NCI-H2227 (cell line): ENCODE measurements at regions not wholly inside any gene's neighbourhood (a gene's known extent, or its start where the extent isn't known, plus 50 kb on each side); places are given as distances from the start of the nearest gene placed in this dataset.
"Not testable (repeated sequence)": the region's sequence is repeated elsewhere in the genome, so short reads cannot be mapped to it uniquely, and the experiment has no call there.

Source experiments
- DNase-seq: peaks from one replicate; lab custom pipeline; 2025; ENCODE audit not compliant: unreplicated experiment; lab: John Stamatoyannopoulos, UW

DNA sequence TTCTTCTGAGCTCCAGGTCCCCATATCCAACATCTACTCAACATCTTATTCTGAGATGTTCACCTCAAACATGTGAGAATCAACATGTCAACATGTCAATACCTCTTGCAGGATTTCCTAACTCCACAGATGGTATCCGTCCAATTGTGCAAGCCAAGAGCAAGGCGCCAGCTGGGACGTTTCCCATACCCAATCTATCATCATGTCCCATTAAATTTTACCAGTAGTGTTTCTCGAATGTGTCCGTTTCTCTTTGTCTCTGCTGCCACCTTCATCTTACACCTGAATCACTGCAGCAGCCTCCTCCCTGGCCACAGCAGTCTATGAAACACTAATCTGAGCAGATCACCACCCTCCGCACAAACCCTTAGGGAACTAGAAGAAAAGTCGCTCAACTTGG is 78.0 kb upstream of the RPS6KA2 start:
- no peak for DNase-seq

DNA sequence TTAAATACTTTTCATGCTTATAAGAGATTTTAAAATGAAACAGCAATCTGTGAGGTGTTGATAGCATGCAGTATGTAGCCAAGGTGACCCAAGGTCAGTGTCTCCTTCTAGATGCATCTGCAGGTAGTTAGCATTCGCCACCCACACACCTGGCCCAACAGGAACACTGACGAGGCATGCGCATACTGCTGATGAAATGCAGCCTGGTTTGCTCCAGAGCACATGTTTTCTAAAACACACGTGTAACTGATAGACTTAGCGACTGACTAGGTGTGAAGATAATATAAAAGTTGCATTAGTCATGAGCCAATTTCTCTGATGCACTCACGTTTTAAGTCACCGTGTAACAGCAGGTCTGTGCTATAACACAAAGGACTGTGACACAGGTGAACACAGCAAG is 77.1 kb upstream of the RPS6KA2 start:
- DNase-seq = no peak

DNA sequence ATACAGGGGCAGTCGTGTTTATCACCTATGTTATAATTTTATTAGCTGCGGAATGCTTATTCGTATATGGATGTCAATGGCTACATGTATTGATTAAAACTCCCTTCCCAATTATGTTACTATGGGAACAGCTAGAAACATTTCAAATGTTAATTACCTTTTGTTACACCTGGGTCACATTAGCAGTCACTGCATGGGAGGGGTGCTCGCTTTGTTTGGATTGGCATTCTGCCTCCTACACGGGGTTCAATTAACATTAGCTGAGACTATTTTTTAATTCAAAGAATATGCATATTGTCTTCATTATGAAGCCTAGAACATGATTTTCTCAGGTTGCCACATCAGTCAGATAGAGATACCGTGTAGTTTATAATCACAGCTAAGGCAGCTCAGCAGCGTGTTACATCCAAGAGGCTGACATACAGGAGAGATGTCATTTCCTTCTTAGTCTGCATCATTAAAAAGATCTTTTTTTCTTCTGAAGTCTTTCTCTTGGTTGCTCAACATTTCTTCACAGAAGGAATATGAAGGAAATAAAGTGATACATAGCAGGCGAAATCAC is 76.2 kb upstream of the RPS6KA2 start:
- no peak for DNase-seq

DNA sequence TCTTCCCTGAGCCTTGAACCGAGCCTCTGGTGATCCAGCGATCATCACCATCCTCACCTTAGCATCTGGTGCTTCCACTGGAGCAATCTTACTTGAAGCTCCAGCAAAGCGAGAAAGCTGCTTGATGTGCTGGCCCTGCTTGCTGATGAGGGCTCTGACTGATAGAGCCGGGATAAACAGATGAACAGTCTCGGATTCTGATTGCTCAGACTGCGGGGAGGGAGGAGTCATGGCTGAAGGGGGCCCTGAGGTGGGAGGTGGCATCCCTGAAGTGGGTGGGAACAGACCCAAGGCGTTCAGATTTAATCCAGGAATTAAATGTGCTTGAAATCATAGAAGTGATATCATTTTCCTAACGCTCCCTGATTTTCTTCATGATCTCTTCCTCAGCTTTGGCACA is 74.4 kb upstream of the RPS6KA2 start:
- not testable (repeated sequence) for DNase-seq

DNA sequence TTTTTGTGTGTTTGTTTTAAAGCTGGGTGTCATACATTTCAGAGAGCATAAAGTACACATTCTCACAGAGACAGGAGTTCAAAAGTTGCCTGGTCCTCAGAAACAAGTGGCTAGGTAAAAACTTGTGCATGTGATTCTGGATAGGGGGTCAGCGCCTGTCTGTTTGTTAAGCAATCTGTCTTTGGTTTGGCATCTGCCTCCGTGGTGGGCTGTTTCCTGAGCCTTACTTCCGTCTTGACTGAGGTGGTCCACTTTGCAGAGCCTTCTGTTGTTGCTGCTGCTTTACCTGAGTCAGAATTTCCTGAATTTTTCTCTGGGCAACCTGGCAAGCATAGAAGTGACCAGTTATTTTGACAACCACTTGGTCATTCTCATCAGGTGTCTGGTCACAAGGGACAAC is 73.8 kb upstream of the RPS6KA2 start:
- not testable (repeated sequence) for DNase-seq

DNA sequence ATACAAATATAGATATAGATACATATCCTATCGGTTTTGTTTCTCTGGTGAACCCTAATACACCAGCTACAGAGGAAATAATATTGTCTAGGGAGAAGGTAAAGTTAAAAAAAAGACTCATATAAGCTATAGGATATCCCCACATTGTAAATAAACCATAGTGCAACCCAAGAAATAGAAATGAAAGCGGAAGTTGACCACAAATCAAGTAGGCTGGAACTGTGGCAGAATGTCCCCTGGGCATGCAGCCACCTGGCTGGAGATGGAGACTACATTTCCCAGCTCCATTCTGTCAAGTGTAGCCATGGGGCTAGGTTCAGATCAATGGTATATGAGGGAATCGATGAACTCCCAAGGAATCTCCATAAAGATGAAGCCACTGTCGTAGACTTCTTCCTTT is 70.1 kb upstream of the RPS6KA2 start:
- DNase-seq = no peak

DNA sequence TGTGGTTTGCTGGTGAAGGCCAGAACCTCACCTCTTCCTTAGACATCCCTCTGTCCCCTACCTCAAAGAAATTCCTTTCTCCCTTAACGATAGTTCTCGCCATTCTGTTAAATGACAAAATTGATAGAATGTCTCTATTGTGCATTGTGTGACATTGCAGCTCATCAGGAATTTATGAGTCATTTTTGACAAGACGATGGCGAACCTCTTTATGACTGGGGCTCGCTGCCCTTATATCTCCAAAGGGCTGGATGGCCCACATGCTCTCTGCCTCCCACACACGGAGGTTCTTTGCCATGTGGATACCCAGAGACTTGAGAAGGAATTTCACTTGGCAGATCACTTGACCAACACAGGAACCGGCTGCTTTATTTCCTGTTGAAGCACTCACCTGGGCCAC is 66.8 kb upstream of the RPS6KA2 start:
- DNase-seq = no peak

DNA sequence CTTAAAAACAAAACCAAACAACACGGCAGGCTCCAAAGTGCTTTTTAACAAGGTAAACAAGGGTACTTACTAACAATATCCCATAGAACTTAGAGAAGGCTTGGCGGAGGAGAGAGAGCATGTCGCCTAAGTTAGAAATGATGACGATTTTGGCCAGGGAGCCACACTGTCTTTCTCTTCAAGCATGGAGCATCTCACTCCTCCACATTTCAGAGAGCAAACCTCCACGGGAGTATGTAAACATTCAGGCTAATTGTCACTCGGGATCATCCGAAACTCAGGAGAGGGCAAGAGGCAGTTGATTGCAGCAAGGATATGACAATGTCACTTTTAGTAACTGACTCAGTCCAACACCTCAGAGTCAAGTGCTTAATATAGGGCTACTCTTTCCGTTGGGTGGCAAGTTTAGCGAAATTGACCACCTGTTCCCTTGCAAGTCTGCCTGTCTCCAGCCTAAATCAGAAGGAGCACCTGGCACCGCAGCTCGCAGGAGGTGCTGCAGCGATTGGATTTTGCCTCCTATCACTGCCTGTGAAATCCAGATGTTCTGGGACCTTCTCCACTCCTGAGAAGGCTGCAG is 65.8 kb upstream of the RPS6KA2 start:
- no peak for DNase-seq

DNA sequence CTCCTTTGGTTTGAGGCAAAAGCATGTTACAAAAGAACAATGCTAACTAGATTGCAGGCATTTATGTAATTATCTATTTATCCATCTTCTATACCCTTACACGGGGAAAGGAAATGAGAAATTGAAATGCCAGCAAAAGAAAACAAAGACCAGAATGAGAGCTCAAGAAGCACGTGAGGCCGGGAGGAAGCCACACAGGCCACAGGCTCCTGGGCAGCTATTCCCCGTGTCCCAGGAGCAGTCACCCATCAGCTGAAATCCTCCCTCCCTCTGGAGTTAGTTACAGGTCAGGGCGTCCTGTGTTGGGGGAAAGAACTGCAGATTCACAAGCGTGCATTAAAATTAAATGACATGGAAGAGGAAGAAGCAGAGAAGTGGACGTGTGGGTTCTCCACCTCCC is 64.7 kb upstream of the RPS6KA2 start:
- DNase-seq = no peak

DNA sequence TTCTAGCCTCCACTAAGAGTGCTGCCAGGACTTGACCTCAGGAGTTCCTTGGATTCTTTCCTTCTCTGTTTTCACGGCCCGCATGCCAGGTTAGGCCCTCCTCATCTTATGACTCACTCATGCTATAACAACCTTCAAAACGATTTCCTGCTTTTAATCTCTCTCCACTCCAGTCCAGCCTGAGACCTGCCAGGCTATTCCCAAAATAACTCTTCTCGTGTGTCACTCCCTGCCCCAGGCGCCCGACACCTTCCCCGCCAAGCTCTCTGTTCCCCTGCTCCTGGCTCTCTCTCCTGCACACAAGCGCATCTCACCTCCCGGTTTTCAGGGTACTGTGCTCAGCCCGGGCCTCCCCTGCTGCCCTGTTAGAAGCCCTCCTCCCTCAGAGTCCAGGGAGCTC is 64.1 kb upstream of the RPS6KA2 start:
- no peak for DNase-seq

DNA sequence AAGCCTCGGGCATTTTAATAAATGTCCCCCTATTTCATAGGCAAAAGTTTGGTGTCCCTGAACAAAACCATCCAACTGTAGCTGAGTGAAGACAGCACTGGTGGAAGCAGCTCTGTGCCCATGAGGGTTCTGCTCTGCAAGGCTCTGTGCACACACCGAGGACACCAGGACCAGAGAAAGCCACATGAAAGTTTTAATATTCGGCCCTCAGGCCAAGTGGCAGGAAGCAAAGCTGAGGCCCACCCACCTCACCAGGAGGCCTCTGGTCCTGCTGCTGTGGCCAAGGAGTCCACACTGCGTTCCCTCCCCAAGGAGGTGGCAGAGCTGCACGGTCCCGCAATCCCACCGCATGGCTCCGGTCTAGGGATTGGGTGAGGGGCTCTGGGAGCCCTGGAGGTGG is 62.6 kb upstream of the RPS6KA2 start:
- DNase-seq = no peak

DNA sequence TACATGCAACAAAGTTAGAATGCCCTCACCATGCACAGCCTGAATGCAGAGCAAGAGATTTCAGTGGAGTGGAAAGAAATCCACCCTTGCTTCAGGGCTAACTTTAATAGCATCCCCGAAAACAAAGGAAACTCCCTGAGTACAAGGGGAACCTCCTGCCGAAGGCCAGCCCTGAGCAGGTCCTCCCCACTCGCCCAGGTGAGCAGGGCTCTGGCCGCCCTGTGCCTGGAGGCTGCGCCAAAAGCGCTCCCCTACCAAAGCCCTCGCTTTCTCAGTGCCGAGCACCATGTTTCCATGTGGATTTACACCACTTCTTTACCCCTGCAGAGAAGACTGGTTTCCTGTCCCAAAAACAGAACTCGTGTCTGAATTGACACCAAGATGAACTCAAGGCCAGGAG is 61.9 kb upstream of the RPS6KA2 start:
- no peak for DNase-seq

DNA sequence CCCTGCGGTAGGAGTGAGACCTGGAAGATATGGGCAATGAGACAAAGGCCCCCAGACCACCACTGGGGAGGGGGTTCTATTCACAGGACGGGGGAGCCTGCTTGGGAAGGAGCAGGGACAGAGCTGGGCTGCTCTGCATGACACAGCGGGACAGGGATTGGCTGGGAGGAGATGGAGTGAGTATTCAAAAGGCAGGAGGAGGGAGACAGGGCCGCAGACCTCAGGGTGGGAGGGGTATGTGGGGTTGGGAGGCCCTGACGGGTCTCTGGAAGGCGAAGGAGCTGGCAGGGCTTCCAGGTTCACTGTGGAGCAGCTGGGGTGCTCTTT is 60.8 kb upstream of the RPS6KA2 start:
- DNase-seq = no peak

DNA sequence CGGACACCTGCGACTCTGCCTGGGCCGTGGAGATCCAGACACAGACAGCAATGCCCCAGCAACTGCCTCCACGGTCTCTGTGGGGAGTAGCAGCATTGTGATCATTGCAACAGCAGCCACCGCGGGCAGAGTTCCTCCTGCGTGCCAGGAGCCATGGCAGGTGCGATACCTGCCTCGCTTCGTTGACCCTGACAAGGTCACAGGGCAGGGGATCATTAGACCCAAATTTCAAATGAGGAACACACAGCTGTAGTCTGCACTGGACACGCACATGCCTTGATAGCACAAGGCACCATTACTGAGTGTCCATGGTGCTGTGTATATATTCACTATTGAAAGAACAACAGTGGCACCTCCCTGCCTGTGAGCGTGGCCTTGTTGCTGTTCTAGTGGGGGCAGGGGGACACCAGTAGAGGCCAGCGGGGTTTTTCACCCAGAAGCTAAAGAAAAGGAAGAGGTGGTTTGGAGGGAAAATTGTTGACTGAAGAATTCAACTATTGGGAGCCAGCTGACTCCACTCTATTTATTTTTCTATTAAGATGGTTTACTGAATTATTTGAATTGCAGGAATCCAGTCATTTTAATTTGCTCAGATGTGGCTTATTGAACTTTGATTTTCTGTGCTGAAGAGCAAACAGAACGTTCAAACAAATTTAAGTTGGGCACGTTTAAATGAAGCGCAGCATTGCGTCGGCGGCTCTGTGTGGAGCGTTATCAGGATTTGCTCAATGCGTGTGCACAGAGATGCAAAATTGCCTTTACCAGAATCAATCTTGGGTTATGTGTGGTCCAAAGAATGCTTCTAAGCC is 60.2 kb upstream of the RPS6KA2 start:
- no peak for DNase-seq

DNA sequence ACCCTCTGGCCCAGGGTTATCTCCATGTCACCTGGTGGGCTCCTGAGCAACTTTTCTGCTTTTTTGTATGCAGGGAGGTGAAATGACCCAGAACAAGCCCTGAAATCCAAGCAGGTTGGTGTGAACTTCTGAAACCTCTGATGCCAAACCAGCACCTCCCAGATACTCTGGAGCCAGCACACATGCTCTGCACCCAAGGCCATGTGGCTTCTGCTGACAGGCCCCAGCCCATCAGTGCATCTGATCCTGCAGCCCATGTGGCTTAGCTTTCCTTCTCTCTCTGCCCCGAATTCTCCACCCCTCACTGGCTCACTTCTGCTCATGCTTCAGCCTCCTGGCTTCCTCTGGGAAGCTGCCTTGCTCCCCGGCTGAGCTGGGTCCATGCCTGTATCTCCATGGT is 59.3 kb upstream of the RPS6KA2 start:
- DNase-seq = no peak

DNA sequence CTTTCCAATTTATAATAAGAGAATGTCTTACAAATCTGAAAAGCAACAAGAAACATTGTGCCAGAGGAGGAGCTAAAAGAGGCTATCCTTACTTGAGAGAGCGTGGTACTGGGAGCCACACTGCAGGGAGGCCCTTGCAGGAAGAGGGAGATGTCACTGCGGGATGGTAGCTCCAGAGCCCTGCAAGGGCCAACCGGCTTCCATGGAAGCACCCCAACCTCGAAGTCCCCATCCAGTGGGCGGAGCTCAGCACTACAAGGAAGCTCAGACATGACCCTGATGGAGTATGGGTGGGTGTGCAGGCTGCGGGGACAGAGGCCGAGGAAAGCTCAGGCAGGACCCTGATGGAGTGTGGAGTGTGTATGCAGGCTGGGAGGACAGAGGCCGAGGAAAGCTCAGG is 57.8 kb upstream of the RPS6KA2 start:
- DNase-seq = no peak

DNA sequence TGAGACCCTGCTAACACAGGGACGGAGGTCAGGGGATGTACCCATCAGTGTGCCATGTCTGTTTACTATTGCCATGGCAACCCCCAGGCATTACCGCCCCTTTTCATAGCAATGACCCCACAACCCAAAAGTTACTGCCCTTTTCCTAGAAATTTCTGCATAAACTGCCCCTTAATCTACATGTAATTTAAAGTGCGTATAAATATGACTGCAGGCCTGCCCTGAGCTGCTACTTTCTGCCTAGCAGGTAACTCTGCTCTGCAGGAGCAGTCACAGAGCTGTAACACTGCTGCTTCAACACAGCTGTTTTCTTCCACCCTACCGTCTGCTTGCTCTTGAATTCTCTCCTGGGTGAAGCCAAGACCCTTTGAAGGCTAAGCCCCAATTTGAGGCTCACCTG is 57.1 kb upstream of the RPS6KA2 start:
- no peak for DNase-seq

DNA sequence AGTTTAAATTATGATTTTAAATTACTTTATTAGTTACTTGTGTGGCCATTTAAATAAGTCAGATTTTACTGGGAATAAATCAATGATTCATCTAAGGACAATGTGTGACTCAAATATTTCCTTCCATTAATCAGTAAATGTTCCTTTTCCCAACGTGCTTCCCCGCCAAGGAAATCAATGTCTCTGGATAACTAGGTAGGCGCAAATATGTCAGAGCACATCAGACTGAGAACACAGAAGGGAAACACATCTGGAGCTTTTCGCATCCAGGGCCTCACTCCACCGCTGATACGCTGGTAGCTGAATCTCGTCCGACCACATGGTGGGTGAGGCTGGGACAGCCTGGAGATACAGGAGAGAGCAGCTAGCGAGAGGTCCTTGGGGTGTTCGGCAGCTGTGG is 56.4 kb upstream of the RPS6KA2 start:
- DNase-seq = no peak

DNA sequence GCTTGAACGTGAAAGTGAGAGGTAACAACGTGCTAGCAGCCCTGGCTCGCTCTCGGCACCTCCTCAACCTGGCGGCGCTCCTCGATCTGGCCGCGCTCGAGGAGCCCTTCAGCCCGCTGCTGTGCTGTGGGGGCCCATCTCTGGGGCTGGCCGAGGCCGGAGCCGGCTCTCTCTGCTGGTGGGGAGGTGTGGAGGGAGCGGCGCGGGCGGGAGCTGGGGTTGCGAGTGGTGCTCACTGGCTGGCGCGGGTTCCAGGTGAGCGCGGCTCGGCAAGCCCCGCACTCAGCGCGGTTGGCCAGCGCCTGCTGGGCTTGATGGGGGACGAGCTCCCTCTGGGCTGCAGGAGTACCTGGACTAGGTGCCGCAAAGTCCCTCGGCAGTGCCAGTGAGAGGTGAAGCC is 52.5 kb upstream of the RPS6KA2 start:
- no peak for DNase-seq

DNA sequence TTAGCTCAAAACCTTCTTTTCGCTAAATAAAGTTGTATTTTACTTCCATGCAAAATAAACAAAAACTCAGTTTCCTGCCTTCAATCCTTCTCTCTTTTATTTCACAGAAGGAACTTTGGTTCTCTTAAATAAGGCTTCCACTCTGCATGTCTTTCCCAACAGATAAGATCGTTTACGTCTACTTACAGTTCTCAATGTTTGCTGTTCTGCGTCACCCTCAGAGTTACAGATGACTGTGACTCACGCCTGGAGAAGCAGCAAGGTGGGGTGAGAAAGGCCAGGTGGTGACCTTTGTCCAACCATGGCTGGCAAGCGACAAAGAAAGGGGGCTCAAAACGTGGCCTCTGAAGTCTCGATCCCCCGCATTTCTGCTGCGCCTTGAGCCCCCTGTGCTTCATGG is 51.4 kb upstream of the RPS6KA2 start:
- no peak for DNase-seq

DNA sequence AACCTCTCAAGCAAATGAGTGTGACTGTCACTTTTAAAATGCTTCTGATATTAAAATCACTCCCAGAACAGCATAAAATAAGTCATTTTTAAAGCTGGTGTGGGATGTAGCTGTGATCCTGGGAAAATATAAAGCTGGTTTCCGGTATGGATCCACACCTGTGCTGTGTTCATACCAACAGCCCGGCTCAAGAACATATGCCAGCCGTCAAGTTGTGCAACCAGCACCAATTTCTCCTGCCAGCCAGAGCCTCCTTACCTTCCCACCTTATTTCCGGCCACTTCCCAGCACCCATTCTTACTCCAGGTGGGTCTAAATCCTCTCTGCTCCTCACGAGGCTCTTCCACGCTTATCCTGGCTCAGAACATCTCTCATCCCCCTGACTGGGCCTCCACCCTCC is 50.9 kb upstream of the RPS6KA2 start:
- DNase-seq = no peak
